WERI-Rb-1 (cell line): ENCODE measurements at regions not wholly inside any gene's neighbourhood (a gene's known extent, or its start where the extent isn't known, plus 50 kb on each side); places are given as distances from the start of the nearest gene placed in this dataset.

Source experiments
- DNase-seq: peaks from one replicate; pipeline ENCODE4 v3.0.0-alpha.2; 2020
- H3K27ac ChIP-seq: fragments of 250-450 bp; sonication (Bioruptor Pico); 2 replicates; pipeline ENCODE4 v1.5.1; 2020; ENCODE audit warnings: mild to moderate bottlenecking, moderate library complexity
- H3K27me3 ChIP-seq: fragments of 250-450 bp; sonication (Bioruptor Pico); 2 replicates; pipeline ENCODE4 v1.5.1; 2021; ENCODE audit warnings: mild to moderate bottlenecking, low read depth, moderate library complexity; ENCODE audit not compliant: insufficient read depth, severe bottlenecking
- H3K36me3 ChIP-seq: fragments of 250-450 bp; sonication (Bioruptor Pico); 2 replicates; pipeline ENCODE4 v1.5.1; 2020; ENCODE audit warnings: mild to moderate bottlenecking, moderate library complexity
- H3K4me3 ChIP-seq: 2 replicates; pipeline ENCODE4 v1.5.1; 2011; ENCODE audit warnings: low read depth, mild to moderate bottlenecking, control low read depth, low read length
- H3K9me3 ChIP-seq: fragments of 250-450 bp; sonication (Bioruptor Pico); 2 replicates; pipeline ENCODE4 v1.5.1; 2021; ENCODE audit warnings: mild to moderate bottlenecking, moderate library complexity; ENCODE audit not compliant: severe bottlenecking
- TF ChIP-seq, protein P1 (sequence below): IDR thresholded peaks from 2 replicates; pipeline ENCODE4 v1.5.1; 2011; ENCODE audit warnings: low read depth, mild to moderate bottlenecking, control low read depth, inconsistent platforms, low read length

DNA sequence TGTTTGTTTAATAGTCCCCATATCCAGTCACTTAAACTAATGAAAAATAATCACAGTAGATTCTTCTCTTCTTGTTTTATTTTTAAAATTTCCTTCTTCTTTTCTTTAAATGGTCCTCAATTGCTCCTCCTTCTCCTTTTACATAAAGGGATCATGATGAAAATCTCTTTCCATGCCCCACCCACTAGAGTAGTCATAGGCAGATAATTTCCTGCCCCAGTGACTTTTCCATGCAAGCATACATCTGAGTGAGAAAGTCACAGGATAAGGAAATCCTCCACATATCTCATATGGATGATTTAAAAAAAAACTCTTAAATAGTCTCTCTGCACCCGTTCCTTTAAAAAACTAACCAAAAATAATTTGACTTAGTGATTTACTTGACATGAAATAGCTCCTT lies 552.3 kb upstream of the SETBP1 start:
- Histone ChIP-seq H3K9me3 (no peaks in the 10 kb centered on the region), H3K36me3 (no peaks in the 10 kb centered on the region), H3K27ac (no peak overlapping the region), H3K4me3 (no peak overlapping the region), H3K27me3 (peaks cover 50% of the 10 kb centered on the region)
- no peak for DNase-seq
- TF ChIP-seq, protein P1, sequence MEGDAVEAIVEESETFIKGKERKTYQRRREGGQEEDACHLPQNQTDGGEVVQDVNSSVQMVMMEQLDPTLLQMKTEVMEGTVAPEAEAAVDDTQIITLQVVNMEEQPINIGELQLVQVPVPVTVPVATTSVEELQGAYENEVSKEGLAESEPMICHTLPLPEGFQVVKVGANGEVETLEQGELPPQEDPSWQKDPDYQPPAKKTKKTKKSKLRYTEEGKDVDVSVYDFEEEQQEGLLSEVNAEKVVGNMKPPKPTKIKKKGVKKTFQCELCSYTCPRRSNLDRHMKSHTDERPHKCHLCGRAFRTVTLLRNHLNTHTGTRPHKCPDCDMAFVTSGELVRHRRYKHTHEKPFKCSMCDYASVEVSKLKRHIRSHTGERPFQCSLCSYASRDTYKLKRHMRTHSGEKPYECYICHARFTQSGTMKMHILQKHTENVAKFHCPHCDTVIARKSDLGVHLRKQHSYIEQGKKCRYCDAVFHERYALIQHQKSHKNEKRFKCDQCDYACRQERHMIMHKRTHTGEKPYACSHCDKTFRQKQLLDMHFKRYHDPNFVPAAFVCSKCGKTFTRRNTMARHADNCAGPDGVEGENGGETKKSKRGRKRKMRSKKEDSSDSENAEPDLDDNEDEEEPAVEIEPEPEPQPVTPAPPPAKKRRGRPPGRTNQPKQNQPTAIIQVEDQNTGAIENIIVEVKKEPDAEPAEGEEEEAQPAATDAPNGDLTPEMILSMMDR = no peak

DNA sequence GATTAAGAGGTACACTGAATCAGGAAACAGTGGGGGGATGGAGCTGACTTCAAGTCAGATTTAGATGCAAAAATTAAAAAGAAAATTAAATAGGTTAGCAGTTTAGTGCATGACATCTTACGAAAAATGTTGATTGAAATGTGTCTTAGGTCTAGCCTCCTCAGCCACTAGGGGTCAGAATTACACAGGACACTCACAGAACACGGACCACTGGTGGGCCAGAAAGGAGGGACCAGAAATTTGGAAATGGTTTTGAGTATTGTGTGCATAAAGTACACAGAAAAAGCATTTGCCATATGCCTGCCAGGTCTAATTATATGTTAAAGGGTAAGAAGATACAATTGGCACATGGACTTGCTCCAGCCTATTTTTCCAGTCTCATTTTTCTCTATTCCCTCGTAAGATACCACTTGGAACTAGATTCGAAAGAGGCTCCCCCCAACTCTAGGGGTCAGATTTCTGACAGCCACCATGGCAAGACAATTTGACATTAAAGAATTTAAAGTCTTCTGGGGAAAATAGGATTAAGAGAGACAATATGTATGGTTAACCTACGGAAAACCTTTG lies 550.2 kb upstream of the SETBP1 start:
- no peak overlapping the region for H3K27ac ChIP-seq
- no peak overlapping the region for H3K4me3 ChIP-seq
- no peaks in the 10 kb centered on the region for H3K36me3 ChIP-seq
- peak; percentile 17 for DNase-seq
- H3K9me3 ChIP-seq = no peaks in the 10 kb centered on the region
- TF ChIP-seq, protein P1 = peak; percentile 62
- peaks cover 49% of the 10 kb centered on the region for H3K27me3 ChIP-seq

DNA sequence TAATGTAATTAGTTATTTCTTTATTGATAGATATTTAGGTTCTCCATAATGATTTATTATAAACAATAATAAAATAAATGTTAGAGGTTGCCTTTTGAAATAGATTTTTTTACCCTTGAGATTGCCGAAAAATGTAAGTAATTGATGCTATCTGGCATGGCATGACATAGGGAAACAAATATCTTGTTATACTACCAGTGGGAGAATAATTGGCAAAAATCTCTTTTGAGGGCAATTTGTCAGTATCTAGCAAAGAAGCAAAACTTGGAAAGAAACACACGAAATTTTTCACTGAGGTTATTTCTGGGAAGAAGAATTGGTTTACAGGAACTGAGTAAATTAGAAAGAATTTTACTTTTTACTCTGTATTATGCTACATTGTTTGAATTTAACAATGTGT lies 547.2 kb upstream of the SETBP1 start:
- Histone ChIP-seq H3K4me3 (no peak overlapping the region), H3K27me3 (peaks cover 46% of the 10 kb centered on the region), H3K36me3 (no peaks in the 10 kb centered on the region), H3K9me3 (no peaks in the 10 kb centered on the region), H3K27ac (no peak overlapping the region)
- DNase-seq = no peak
- TF ChIP-seq, protein P1 = no peak

DNA sequence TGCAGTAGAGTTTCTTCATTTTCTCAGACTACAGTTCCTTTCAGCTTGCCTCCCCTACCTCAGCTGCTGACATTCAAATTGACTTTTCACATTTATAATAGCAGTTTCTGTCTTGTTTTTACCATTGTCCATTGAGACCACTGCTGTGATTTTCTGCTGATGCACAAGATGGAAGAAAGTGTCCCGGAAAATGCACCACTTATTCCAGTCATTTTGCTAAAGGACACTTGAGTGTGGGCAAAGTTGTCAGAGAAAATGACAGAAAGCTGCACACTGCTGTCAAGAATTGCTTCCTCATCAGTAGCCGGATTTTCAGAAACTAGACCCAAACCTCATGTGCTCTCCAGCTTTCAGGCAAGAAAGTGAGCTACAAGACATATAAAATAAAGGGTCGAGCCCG lies 546.2 kb upstream of the SETBP1 start:
- H3K36me3 ChIP-seq = no peaks in the 10 kb centered on the region
- no peak for DNase-seq
- H3K4me3 ChIP-seq = no peak overlapping the region
- H3K9me3 ChIP-seq = no peaks in the 10 kb centered on the region
- peaks cover 46% of the 10 kb centered on the region for H3K27me3 ChIP-seq
- no peak overlapping the region for H3K27ac ChIP-seq
- TF ChIP-seq, protein P1 = no peak

DNA sequence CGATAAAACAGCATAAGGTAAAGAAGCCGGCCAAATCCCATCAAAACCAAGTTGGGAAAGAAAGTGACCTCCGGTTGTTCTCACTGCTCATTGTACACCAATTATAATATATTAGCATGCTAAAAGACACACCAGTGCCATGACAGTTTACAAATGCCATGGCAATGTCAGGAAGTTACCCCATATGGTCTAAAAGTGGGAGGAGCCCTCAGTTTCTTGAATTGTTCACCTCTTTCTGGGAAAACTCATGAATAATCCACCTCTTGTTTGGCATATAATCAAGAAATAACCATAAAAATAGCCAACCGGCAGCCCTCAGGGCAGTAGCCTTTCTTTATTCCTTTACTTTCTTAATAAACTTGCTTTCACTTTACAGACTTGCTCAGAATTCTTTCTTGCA lies 544.9 kb upstream of the SETBP1 start:
- Histone ChIP-seq H3K27me3 (peaks cover 43% of the 10 kb centered on the region), H3K36me3 (no peaks in the 10 kb centered on the region), H3K4me3 (no peak overlapping the region), H3K9me3 (no peaks in the 10 kb centered on the region), H3K27ac (no peak overlapping the region)
- DNase-seq = no peak
- TF ChIP-seq, protein P1 = no peak

DNA sequence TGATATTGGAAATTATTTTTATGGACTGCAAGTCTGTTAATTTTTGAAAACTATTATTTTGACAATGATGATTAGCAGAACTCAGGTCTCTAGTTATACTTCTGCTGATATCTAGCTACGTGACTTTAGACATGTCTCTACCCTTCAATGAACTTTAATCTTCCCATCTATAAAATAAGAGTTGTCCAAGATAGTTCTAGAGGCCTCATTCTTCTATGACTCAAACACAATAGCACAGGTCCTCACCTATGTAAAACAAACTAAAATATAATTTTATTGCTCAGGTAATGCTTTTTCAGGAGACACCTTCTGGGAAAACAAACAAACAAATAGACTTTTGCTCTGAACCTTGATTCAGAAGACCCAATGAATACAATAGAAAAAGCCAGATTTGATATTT lies 544.4 kb upstream of the SETBP1 start:
- H3K27ac ChIP-seq = no peak overlapping the region
- H3K9me3 ChIP-seq = no peaks in the 10 kb centered on the region
- no peak overlapping the region for H3K4me3 ChIP-seq
- DNase-seq = no peak
- peaks cover 41% of the 10 kb centered on the region for H3K27me3 ChIP-seq
- TF ChIP-seq, protein P1 = no peak
- no peaks in the 10 kb centered on the region for H3K36me3 ChIP-seq
